Liver (tissue), 8 donors: ENCODE measurements at regions not wholly inside any gene's neighbourhood (a gene's known extent, or its start where the extent isn't known, plus 50 kb on each side); places are given as distances from the start of the nearest gene placed in this dataset.

Source experiments
- DNase-seq: peaks from one replicate; pipeline ENCODE4 v3.0.0-alpha.2; 2017; ENCODE audit warnings: low spot score
- H3K27ac ChIP-seq, 2 donors: one replicate each; pipeline ENCODE4 v1.7.0; 2013; ENCODE audit warnings: inconsistent platforms in 2 of 2, low read length in 2 of 2, control low read depth in 1 of 2, low read depth in 1 of 2, mild to moderate bottlenecking in 1 of 2
- H3K27me3 ChIP-seq, 4 donors: one replicate each; pipeline versions ENCODE4 v1.6.1 to v1.7.0; 2013; ENCODE audit warnings: low read length in 3 of 4, inconsistent platforms in 1 of 4, mild to moderate bottlenecking in 1 of 4, moderate library complexity in 1 of 4; ENCODE audit not compliant: control insufficient read depth in 4 of 4, insufficient read depth in 4 of 4
- H3K36me3 ChIP-seq, 4 donors: one replicate each; pipeline versions ENCODE4 v1.6.1 to v1.7.0; 2013; ENCODE audit warnings: low read length in 3 of 4, mild to moderate bottlenecking in 3 of 4, low read depth in 1 of 4, moderate library complexity in 1 of 4; ENCODE audit not compliant: control insufficient read depth in 4 of 4, insufficient read depth in 3 of 4
- H3K4me1 ChIP-seq, 4 donors: one replicate each; pipeline versions ENCODE4 v1.6.1 to v1.7.0; 2013; ENCODE audit warnings: low read length in 3 of 4, mild to moderate bottlenecking in 3 of 4, moderate library complexity in 1 of 4; ENCODE audit not compliant: control insufficient read depth in 4 of 4, insufficient read depth in 4 of 4
- H3K4me3 ChIP-seq, 3 donors: one replicate each; pipeline versions ENCODE4 v1.6.1 to v1.7.0; 2013; ENCODE audit warnings: low read length in 3 of 3, control low read depth in 1 of 3, low read depth in 1 of 3, mild to moderate bottlenecking in 1 of 3
- H3K9ac ChIP-seq, 2 donors: one replicate each; pipeline ENCODE4 v1.7.0; 2013; ENCODE audit warnings: low read length in 2 of 2, mild to moderate bottlenecking in 2 of 2, moderate library complexity in 2 of 2, control low read depth in 1 of 2, low read depth in 1 of 2
- H3K9me3 ChIP-seq, 4 donors: one replicate each; pipeline versions ENCODE4 v1.6.1 to v1.7.0; 2013; ENCODE audit warnings: low read length in 3 of 4; ENCODE audit not compliant: control insufficient read depth in 4 of 4
- EGR1 ChIP-seq, 2 donors: IDR thresholded peaks; 2 replicates each; pipeline ENCODE4 v1.6.1; 2016 to 2018; ENCODE audit warnings: antibody characterized with exemption in 2 of 2, low read depth in 2 of 2
- FOXA1 ChIP-seq: IDR thresholded peaks from 2 replicates; pipeline ENCODE4 v1.6.1; 2016; ENCODE audit warnings: antibody characterized with exemption
- FOXA2 ChIP-seq: IDR thresholded peaks from 2 replicates; pipeline ENCODE4 v1.6.1; 2016; ENCODE audit warnings: antibody characterized with exemption
- GABPA ChIP-seq, 2 donors: IDR thresholded peaks in 1 of 2; conservative IDR thresholded peaks in 1 of 2; 2 replicates each; pipeline ENCODE4 v1.6.1; 2016; ENCODE audit warnings: antibody characterized with exemption in 2 of 2, mild to moderate bottlenecking in 1 of 2, moderate library complexity in 1 of 2
- HNF4G ChIP-seq: IDR thresholded peaks from 2 replicates; pipeline ENCODE4 v1.6.1; 2016; ENCODE audit warnings: antibody characterized with exemption
- JUND ChIP-seq, 2 donors: IDR thresholded peaks; 2 replicates each; pipeline ENCODE4 v1.6.1; 2016; ENCODE audit warnings: antibody characterized with exemption in 2 of 2
- NR2F2 ChIP-seq: IDR thresholded peaks from 2 replicates; pipeline ENCODE4 v1.6.1; 2016; ENCODE audit warnings: antibody characterized with exemption
- RAD21 ChIP-seq, 2 donors: IDR thresholded peaks; 2 replicates each; pipeline ENCODE4 v1.6.1; 2016; ENCODE audit warnings: antibody characterized with exemption in 2 of 2, mild to moderate bottlenecking in 2 of 2
- RXRA ChIP-seq, 2 donors: IDR thresholded peaks; 2 replicates each; pipeline ENCODE4 v1.6.1; 2017 to 2018; ENCODE audit warnings: antibody characterized with exemption in 2 of 2, mild to moderate bottlenecking in 1 of 2
- SP1 ChIP-seq: IDR thresholded peaks from 2 replicates; pipeline ENCODE4 v1.6.1; 2018; ENCODE audit warnings: antibody characterized with exemption, mild to moderate bottlenecking
- TAF1 ChIP-seq: conservative IDR thresholded peaks from 2 replicates; pipeline ENCODE4 v1.6.1; 2016; ENCODE audit warnings: antibody characterized with exemption, mild to moderate bottlenecking
- WGBS: extraction: QIAGEN DNeasy Blood & Tissue Kit; methylation state at CpG from one replicate; pipeline ENCODE4 v1.1.7; 2013; 5-methylcytosine and 5-hydroxymethylcytosine counted together
- TF ChIP-seq, protein P1 (sequence below): fragments of 150-350 bp; IDR thresholded peaks from 2 replicates; pipeline ENCODE4 v1.5.1; 2017; ENCODE audit warnings: improper control_type of control experiment, low read depth, low read length; ENCODE audit not compliant: missing input control
- TF ChIP-seq, protein P2 (sequence below): IDR thresholded peaks from 2 replicates; pipeline ENCODE4 v1.6.1; 2016; ENCODE audit warnings: antibody characterized with exemption
- TF ChIP-seq, protein P3 (sequence below): IDR thresholded peaks from 2 replicates; pipeline ENCODE4 v1.6.1; 2016; ENCODE audit warnings: antibody characterized with exemption
- TF ChIP-seq, protein P4 (sequence below): IDR thresholded peaks from 2 replicates; pipeline ENCODE4 v1.6.1; 2016; ENCODE audit warnings: antibody characterized with exemption
- donor health status: healthy.
- donor health status: healthy.
- donor health status: healthy.
- donor health status: healthy.
- donor health status: healthy.

DNA sequence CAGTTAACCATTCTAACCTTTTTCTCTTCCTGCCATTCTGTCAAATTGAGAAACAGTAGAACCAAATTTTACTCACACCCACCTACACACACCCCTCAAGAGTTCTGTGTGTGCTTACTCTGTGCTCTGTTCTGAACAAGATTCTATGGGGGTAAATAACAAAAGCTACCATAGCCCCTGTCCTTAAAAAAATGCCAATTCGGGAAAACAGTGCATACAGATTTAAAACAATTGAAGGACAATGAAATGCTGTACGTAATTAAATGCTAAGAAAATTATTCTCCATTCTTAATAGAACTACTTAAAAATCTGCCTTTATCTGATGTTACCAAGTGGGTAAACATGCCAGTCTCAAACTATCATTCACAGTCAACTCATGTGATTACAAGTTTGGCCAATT is 1107.5 kb downstream of the TUSC7 start:
- H3K27me3 ChIP-seq = peaks cover 0 to 3% (median 0%) of the 10 kb centered on the region in 4 donors
- H3K4me3 ChIP-seq = no peak overlapping the region
- no peak for DNase-seq
- TF ChIP-seq FOXA1 (no peak), RAD21 (IDR thresholded peaks at IDR 0.05) (no peak), FOXA2 (no peak), JUND (IDR thresholded peaks at IDR 0.05) (no peak), TAF1 (no peak), GABPA (IDR thresholded peaks at IDR 0.05 in 1 of 2, conservative IDR thresholded peaks at IDR 0.05 in 1 of 2) (no peak)
- TF ChIP-seq, protein P1, sequence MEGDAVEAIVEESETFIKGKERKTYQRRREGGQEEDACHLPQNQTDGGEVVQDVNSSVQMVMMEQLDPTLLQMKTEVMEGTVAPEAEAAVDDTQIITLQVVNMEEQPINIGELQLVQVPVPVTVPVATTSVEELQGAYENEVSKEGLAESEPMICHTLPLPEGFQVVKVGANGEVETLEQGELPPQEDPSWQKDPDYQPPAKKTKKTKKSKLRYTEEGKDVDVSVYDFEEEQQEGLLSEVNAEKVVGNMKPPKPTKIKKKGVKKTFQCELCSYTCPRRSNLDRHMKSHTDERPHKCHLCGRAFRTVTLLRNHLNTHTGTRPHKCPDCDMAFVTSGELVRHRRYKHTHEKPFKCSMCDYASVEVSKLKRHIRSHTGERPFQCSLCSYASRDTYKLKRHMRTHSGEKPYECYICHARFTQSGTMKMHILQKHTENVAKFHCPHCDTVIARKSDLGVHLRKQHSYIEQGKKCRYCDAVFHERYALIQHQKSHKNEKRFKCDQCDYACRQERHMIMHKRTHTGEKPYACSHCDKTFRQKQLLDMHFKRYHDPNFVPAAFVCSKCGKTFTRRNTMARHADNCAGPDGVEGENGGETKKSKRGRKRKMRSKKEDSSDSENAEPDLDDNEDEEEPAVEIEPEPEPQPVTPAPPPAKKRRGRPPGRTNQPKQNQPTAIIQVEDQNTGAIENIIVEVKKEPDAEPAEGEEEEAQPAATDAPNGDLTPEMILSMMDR = no peak
- TF ChIP-seq, protein P2, sequence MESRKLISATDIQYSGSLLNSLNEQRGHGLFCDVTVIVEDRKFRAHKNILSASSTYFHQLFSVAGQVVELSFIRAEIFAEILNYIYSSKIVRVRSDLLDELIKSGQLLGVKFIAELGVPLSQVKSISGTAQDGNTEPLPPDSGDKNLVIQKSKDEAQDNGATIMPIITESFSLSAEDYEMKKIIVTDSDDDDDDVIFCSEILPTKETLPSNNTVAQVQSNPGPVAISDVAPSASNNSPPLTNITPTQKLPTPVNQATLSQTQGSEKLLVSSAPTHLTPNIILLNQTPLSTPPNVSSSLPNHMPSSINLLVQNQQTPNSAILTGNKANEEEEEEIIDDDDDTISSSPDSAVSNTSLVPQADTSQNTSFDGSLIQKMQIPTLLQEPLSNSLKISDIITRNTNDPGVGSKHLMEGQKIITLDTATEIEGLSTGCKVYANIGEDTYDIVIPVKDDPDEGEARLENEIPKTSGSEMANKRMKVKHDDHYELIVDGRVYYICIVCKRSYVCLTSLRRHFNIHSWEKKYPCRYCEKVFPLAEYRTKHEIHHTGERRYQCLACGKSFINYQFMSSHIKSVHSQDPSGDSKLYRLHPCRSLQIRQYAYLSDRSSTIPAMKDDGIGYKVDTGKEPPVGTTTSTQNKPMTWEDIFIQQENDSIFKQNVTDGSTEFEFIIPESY = no peak
- no peak overlapping the region for H3K9ac ChIP-seq
- H3K36me3 ChIP-seq = no peaks in the 10 kb centered on the region
- H3K4me1 ChIP-seq = no peaks in the 10 kb centered on the region
- H3K27ac ChIP-seq = no peak overlapping the region
- no peaks in the 10 kb centered on the region for H3K9me3 ChIP-seq
- 78% methylated on average over 2 of the region's 2 CpGs for WGBS

DNA sequence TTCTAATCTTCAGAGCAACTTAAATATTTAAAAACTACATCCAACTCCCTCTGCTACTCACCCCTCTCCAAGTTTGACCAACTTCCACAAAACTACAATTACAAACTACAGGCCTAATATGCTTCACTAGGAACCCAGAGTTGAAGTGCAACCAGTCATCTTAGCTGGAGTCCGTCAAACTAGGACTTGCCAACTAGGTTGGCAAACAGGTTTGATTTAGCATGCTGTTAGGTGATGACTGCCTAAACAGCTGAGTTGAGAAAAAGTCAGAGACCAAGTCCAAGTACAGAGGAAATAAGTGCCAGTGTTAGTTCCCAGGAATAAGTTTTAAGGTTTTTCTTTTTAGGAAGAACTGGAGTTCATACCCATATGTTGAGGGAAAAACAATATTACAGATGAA is 1109.0 kb downstream of the TUSC7 start:
- Histone ChIP-seq H3K27me3 (no peaks in the 10 kb centered on the region), H3K9me3 (no peaks in the 10 kb centered on the region), H3K27ac (no peak overlapping the region), H3K9ac (no peak overlapping the region), H3K4me3 (no peak overlapping the region), H3K4me1 (no peaks in the 10 kb centered on the region), H3K36me3 (no peaks in the 10 kb centered on the region)
- TF ChIP-seq JUND (IDR thresholded peaks at IDR 0.05) = no peak
- TF ChIP-seq, protein P3, sequence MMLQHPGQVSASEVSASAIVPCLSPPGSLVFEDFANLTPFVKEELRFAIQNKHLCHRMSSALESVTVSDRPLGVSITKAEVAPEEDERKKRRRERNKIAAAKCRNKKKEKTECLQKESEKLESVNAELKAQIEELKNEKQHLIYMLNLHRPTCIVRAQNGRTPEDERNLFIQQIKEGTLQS = no peak
- no peak for TF ChIP-seq RXRA (IDR thresholded peaks at IDR 0.05)
- TF ChIP-seq, protein P1 = no peak
- TF ChIP-seq, protein P4, sequence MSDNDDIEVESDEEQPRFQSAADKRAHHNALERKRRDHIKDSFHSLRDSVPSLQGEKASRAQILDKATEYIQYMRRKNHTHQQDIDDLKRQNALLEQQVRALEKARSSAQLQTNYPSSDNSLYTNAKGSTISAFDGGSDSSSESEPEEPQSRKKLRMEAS = no peak
- TF ChIP-seq RAD21 (IDR thresholded peaks at IDR 0.05) = no peak
- TF ChIP-seq SP1 = no peak
- no peak for TF ChIP-seq FOXA1
- no peak for TF ChIP-seq NR2F2
- TF ChIP-seq, protein P2 = no peak
- no peak for TF ChIP-seq EGR1 (IDR thresholded peaks at IDR 0.05; ENCODE audit: low read depth in 2 of 2)
- no peak for TF ChIP-seq HNF4G
- TF ChIP-seq FOXA2 = no peak
- WGBS = 53% methylated on average over 1 of the region's 1 CpG
- no peak for DNase-seq
